ENCODE measurements at regions not wholly inside any gene's neighbourhood (a gene's known extent, or its start where the extent isn't known, plus 50 kb on each side); places are given as distances from the start of the nearest gene placed in this dataset.

- no peak for DNase-seq
These were observed 136.5 kb upstream of the GJB5 start for GRCh38 chr1:34618381-34618780.

- no peak for DNase-seq
These were observed 135.6 kb upstream of the GJB5 start for GRCh38 chr1:34619256-34619655.

GRCh38 chr1:34621916-34622315, 132.9 kb upstream of the GJB5 start:
- no peak for DNase-seq

- no peak for DNase-seq
These were observed 129.3 kb upstream of the GJB5 start for GRCh38 chr1:34625521-34626015.

- DNase-seq: no peak
These were observed 127.2 kb upstream of the GJB5 start for GRCh38 chr1:34627465-34628240.

GRCh38 chr1:34631126-34631525, 123.7 kb upstream of the GJB5 start:
- DNase-seq: no peak

- no peak for DNase-seq
These were observed 115.1 kb upstream of the GJB5 start for GRCh38 chr1:34639701-34640100.

GRCh38 chr1:34640654-34641401, 114.0 kb upstream of the GJB5 start:
- DNase-seq: no peak

GRCh38 chr1:34642679-34643078, 112.2 kb upstream of the GJB5 start:
- DNase-seq: no peak

- DNase-seq: no peak
These were observed 109.6 kb upstream of the GJB5 start for GRCh38 chr1:34645109-34645688.

- DNase-seq: no peak
These were observed 108.9 kb upstream of the GJB5 start for GRCh38 chr1:34645919-34646318.

GRCh38 chr1:34648501-34648900, 106.3 kb upstream of the GJB5 start:
- DNase-seq: no peak

- DNase-seq: no peak
These were observed 104.8 kb upstream of the GJB5 start for GRCh38 chr1:34650090-34650489.

- DNase-seq: no peak
These were observed 104.0 kb upstream of the GJB5 start for GRCh38 chr1:34650800-34651199.

- DNase-seq: no peak
These were observed 101.7 kb upstream of the GJB5 start for GRCh38 chr1:34653110-34653509.

GRCh38 chr1:34655206-34655874, 99.5 kb upstream of the GJB5 start:
- DNase-seq: no peak

GRCh38 chr1:34655875-34656240, 99.0 kb upstream of the GJB5 start:
- no peak for DNase-seq

- DNase-seq: no peak
These were observed 98.5 kb upstream of the GJB5 start for GRCh38 chr1:34656299-34656698.

GRCh38 chr1:34656731-34657130, 98.1 kb upstream of the GJB5 start:
- no peak for DNase-seq

GRCh38 chr1:34657266-34657665, 97.6 kb upstream of the GJB5 start:
- DNase-seq: no peak

- no peak for DNase-seq
These were observed 97.0 kb upstream of the GJB5 start for GRCh38 chr1:34657849-34658248.

GRCh38 chr1:34663031-34663430, 91.8 kb upstream of the GJB5 start:
- DNase-seq: no peak

- no peak for DNase-seq
These were observed 86.8 kb upstream of the GJB5 start for GRCh38 chr1:34668063-34668462.
